ENCODE measurements at regions not wholly inside any gene's neighbourhood (a gene's known extent, or its start where the extent isn't known, plus 50 kb on each side); places are given as distances from the start of the nearest gene placed in this dataset.

DNA sequence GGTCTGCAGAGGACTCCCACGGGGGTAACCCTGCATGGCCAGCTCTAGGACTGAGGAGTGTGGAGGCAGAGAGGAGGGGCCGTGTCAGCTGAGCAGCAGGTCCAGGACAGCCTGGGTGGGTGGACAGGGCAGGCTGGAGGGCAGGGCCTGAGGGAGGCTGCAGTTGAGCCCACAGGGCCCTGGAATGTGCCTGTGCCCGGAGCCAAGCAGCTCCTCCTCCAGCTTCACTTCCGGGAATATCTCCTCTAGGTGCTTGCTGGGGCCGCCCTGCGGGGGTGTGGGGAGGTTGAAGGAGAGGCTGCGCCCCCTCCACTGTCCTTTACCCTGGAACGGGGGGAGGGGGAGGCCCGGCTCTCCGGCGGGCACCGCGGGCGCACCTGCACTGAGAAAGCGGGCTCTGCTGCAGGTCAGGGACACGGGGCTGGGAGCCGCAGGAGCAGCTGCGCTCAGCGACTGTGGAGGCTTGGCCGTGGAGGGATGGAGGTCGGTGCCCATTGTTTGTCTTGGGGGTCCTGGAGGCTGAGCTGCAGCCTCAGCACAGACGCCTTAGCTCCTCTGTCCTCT, 1293.2 kb downstream of the BRD1 start:
- H3K4me1 ChIP-seq (ENCODE audit: control insufficient read depth, insufficient read depth, low read length), result no peaks in the 10 kb centered on the region
- H3K27ac ChIP-seq (ENCODE audit: low read depth, low read length), result no peak overlapping the region
- no peak overlapping the region for H3K9ac ChIP-seq (ENCODE audit: low read length)
- H3K27me3 ChIP-seq (ENCODE audit: control insufficient read depth, insufficient read depth, low read length), result no peaks in the 10 kb centered on the region
- H3K4me3 ChIP-seq (ENCODE audit: low read length), result no peak overlapping the region
- H3K36me3 ChIP-seq (ENCODE audit: control insufficient read depth, insufficient read depth, low read length), result no peaks in the 10 kb centered on the region

DNA sequence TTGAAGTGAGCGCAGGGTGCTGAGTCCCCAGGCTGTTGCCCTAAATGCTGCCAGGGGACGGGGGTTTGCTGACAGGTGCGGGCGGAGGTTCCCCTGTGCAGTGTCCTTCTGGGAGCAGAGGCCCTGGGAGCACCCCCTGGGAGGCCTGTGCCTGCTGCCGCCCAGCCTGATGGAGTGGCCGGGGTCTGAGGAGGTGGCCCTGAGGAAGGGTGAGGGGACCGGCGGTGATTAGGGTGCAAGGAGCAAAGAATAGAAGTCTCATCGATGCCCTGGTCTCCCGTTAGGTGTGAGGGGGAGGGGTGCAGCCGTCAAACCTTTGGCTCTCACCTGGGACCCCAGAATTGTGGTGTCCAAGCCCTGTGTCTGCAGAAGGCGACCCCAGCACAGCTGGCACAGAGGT, 1294.7 kb downstream of the BRD1 start:
- H3K27me3 ChIP-seq (ENCODE audit: control insufficient read depth, insufficient read depth, low read length), result no peaks in the 10 kb centered on the region
- no peaks in the 10 kb centered on the region for H3K4me1 ChIP-seq (ENCODE audit: control insufficient read depth, insufficient read depth, low read length)
- H3K4me3 ChIP-seq (ENCODE audit: low read length), result no peak overlapping the region
- H3K36me3 ChIP-seq (ENCODE audit: control insufficient read depth, insufficient read depth, low read length), result no peaks in the 10 kb centered on the region
- H3K9ac ChIP-seq (ENCODE audit: low read length), result no peak overlapping the region
- H3K27ac ChIP-seq (ENCODE audit: low read depth, low read length), result no peak overlapping the region

DNA sequence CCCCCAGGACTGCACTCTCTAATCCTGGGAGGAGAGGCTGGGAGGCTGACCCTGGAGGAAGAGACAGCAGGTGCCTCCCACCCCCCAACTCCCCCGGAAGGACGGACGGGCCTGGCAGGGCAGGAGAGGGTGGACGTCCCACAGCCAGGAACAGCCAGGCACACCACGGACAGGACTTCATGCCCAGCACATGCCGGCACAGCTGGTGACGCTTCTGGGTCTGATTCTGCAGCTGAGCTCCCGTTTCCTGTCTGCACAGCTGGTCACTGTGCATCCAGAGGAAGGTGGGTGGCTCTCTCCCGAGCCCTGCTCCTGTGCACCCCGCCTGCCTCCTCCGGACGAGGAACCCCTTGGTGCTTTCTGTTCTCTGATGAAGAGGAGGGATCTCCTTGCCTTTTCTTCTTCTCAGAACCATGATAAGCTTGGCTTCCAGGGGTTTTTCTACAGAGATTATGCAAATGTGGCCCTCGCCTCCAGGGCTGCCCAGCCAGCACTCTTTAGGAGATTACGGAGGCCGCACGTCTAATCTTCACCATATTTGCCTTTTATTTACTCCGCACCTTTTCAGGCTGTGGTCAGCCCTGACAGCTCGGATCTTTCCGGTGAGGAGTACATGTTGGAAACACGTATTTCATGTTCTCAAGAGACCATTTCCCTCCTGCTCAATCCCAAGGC, 1295.8 kb downstream of the BRD1 start:
- Histone ChIP-seq H3K27ac (ENCODE audit: low read depth, low read length) (no peak overlapping the region), H3K4me3 (ENCODE audit: low read length) (no peak overlapping the region), H3K27me3 (ENCODE audit: control insufficient read depth, insufficient read depth, low read length) (no peaks in the 10 kb centered on the region), H3K36me3 (ENCODE audit: control insufficient read depth, insufficient read depth, low read length) (no peaks in the 10 kb centered on the region), H3K4me1 (ENCODE audit: control insufficient read depth, insufficient read depth, low read length) (no peaks in the 10 kb centered on the region), H3K9ac (ENCODE audit: low read length) (no peak overlapping the region)

DNA sequence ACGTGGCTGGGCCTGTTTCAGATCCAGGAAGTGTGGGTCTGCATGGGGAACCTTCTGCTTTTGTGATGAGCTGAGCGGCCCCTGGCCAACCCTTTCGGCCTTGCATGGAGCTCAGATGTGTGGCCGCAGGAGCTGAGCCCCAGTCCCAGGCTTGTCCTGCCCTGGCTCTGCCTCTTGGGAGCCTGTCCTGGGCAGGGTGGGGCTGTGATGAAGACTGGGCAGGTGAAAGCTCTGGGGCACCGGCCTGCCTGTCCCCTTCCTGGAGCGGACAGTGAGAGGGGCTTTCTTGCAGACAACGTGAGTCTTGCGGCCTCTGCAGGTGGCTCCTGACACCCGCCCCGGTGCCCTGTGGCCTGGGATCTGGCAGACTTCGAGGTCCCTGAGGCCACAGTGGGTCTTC, 1296.6 kb downstream of the BRD1 start:
- Histone ChIP-seq H3K4me1 (ENCODE audit: control insufficient read depth, insufficient read depth, low read length) (no peaks in the 10 kb centered on the region), H3K36me3 (ENCODE audit: control insufficient read depth, insufficient read depth, low read length) (no peaks in the 10 kb centered on the region), H3K27me3 (ENCODE audit: control insufficient read depth, insufficient read depth, low read length) (no peaks in the 10 kb centered on the region), H3K27ac (ENCODE audit: low read depth, low read length) (no peak overlapping the region), H3K4me3 (ENCODE audit: low read length) (no peak overlapping the region), H3K9ac (ENCODE audit: low read length) (no peak overlapping the region)

DNA sequence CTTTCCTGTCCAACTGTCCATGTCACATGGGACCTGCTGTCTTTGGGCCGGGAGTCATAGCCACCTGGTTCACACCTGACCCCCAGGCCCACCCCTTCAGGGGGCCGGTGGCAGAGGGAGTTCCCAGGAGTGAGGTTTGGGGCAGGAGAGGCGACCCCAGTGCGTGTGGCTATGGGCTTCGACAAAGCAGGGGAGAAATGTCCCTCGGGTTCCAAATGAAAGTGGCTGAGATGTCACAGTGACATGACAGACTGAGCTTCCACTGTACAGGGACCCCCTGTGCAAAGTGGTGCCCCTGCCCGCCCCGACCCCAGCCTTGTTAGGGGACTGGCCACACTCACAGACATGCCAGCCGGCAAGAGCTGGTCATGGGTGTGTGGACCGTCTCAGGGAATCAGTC, 1297.0 kb downstream of the BRD1 start:
- Histone ChIP-seq H3K4me3 (ENCODE audit: low read length) (no peak overlapping the region), H3K27me3 (ENCODE audit: control insufficient read depth, insufficient read depth, low read length) (no peaks in the 10 kb centered on the region), H3K27ac (ENCODE audit: low read depth, low read length) (no peak overlapping the region), H3K36me3 (ENCODE audit: control insufficient read depth, insufficient read depth, low read length) (no peaks in the 10 kb centered on the region), H3K9ac (ENCODE audit: low read length) (no peak overlapping the region), H3K4me1 (ENCODE audit: control insufficient read depth, insufficient read depth, low read length) (no peaks in the 10 kb centered on the region)

DNA sequence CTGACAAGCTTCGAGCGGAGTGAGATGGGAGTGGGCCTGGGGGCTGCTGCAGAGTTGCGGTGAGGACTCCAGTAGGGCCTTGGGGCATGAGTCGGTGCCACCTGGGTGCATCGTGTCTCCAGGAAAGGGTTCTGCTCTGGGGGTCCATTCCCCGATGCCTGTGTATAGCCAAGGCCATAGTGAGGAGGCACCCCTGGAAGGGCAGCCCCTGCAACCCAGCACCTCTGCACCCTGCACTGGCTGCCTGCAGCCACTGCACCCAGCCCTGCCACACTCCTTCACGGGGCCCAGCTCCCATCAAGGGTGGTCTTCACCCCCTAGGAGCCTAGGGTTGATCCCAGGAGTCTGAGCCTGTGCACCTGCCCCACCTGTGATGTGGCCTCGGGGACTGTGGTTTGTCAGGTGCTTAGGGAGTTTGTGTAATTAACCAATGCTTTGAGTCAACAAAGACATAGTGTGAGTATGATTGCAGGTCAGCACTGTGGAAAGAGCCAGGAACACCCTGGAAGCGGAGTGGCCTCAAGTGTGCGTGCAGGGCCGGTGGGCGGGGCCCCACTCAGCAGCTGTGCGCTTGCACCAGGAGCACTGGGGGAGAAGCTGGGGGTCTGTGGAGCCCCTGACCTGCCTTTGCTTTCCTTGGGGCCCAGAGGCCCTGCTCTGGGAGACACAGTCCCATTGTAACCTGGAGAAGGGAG, 1299.3 kb downstream of the BRD1 start:
- H3K4me1 ChIP-seq (ENCODE audit: control insufficient read depth, insufficient read depth, low read length), result no peaks in the 10 kb centered on the region
- H3K36me3 ChIP-seq (ENCODE audit: control insufficient read depth, insufficient read depth, low read length), result no peaks in the 10 kb centered on the region
- H3K27ac ChIP-seq (ENCODE audit: low read depth, low read length), result no peak overlapping the region
- H3K27me3 ChIP-seq (ENCODE audit: control insufficient read depth, insufficient read depth, low read length), result no peaks in the 10 kb centered on the region
- no peak overlapping the region for H3K4me3 ChIP-seq (ENCODE audit: low read length)
- no peak overlapping the region for H3K9ac ChIP-seq (ENCODE audit: low read length)

DNA sequence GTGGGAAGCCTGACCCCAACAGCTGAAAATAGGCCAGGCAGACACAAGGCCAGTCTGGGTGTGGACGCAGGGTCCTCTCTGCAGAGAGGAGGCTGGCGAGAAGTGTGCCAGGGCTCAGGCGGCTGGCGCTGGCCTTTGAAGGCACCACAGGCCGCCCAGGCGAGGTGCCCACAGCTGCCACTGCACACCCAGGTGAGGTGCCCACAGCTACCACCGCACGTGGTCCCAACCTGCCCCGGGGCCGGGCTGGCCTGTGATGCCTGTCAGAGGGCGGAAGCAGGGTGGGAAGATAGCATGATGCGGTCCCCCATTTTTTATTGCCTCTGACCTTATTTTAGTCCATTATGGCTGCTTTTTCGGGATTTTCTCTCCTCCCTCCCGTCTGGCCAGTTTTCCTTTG, 1303.9 kb downstream of the BRD1 start:
- Histone ChIP-seq H3K9ac (ENCODE audit: low read length) (no peak overlapping the region), H3K4me3 (ENCODE audit: low read length) (no peak overlapping the region), H3K27ac (ENCODE audit: low read depth, low read length) (no peak overlapping the region), H3K4me1 (ENCODE audit: control insufficient read depth, insufficient read depth, low read length) (no peaks in the 10 kb centered on the region), H3K27me3 (ENCODE audit: control insufficient read depth, insufficient read depth, low read length) (no peaks in the 10 kb centered on the region), H3K36me3 (ENCODE audit: control insufficient read depth, insufficient read depth, low read length) (no peaks in the 10 kb centered on the region)

DNA sequence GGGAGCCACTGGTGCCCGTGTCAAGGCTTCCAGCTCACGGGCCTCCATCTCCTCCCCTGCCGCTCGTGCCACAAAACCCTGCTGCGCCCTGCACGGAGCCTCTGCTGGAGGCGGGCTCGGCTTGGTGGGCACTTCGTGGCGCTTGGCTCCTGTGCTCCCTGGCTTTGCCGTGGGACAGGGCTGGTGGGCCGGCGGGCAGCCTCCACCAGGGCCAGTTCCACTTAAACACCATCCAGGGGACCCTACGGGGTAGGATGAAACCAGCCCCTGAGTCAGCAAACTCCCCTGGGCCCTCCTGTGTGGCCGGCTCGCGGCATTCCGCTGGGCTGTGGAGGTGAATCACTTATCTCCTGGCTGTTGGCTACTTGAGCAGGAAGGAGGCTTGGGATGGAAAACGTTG, 1304.6 kb downstream of the BRD1 start:
- Histone ChIP-seq H3K27me3 (ENCODE audit: control insufficient read depth, insufficient read depth, low read length) (no peaks in the 10 kb centered on the region), H3K27ac (ENCODE audit: low read depth, low read length) (no peak overlapping the region), H3K4me3 (ENCODE audit: low read length) (no peak overlapping the region), H3K36me3 (ENCODE audit: control insufficient read depth, insufficient read depth, low read length) (no peaks in the 10 kb centered on the region), H3K4me1 (ENCODE audit: control insufficient read depth, insufficient read depth, low read length) (no peaks in the 10 kb centered on the region), H3K9ac (ENCODE audit: low read length) (no peak overlapping the region)

DNA sequence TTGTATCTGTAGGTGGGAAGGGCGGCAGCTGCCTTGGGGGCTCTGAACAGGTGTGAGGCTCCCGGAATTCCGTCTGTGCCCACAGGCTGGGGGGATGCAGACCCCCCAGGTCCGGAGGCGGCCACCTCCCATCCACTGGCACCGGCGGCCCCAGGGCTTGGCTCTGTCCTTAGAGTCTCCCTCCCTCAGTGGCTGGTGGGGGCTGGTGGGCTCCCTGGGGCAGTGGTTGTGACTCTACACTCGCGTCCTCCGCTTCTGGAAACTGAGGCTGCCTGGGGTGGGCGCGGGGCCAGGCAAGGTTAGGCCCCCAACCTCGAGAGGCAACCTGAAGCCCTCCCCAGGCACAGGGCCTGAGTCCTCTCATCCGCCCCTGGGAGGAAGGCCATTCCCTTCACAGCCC, 1305.4 kb downstream of the BRD1 start:
- H3K36me3 ChIP-seq (ENCODE audit: control insufficient read depth, insufficient read depth, low read length), result no peaks in the 10 kb centered on the region
- no peaks in the 10 kb centered on the region for H3K4me1 ChIP-seq (ENCODE audit: control insufficient read depth, insufficient read depth, low read length)
- no peak overlapping the region for H3K9ac ChIP-seq (ENCODE audit: low read length)
- no peaks in the 10 kb centered on the region for H3K27me3 ChIP-seq (ENCODE audit: control insufficient read depth, insufficient read depth, low read length)
- H3K27ac ChIP-seq (ENCODE audit: low read depth, low read length), result no peak overlapping the region
- no peak overlapping the region for H3K4me3 ChIP-seq (ENCODE audit: low read length)

DNA sequence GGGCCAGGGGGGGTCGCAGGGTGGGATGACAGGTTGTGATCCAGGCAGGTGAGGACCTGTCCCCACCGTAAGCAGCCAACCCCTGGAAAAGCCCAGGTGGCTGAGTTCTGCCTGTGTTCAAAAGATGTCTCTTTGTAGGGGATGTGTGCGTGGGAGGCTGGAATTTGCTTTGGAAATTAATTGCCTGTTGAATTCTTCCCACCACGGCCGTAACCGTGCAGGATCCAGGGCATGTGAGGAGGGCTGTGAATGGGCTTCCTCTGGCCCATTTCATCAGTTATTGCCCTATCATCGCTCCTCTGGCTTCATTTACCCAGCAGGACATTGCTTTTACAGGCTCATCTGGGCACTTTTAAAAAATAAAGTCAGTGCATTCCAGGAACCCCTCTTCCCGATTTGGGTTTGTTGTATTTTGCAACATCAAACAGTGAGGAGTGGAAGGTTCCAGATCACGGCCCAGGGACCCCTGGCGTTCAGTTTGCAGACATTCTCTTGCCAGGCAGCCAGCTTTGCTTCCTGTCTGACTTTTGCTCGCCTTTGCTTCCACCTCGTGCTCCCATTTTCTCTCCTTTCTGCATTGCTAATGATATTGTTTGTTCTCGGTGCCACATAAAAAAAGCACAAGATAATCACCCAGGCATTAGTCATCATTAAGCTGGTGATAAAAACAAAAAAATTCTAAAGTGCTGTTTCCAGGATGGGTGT, 1306.6 kb downstream of the BRD1 start:
- H3K4me1 ChIP-seq (ENCODE audit: control insufficient read depth, insufficient read depth, low read length), result no peaks in the 10 kb centered on the region
- H3K27me3 ChIP-seq (ENCODE audit: control insufficient read depth, insufficient read depth, low read length), result no peaks in the 10 kb centered on the region
- H3K4me3 ChIP-seq (ENCODE audit: low read length), result no peak overlapping the region
- H3K36me3 ChIP-seq (ENCODE audit: control insufficient read depth, insufficient read depth, low read length), result no peaks in the 10 kb centered on the region
- no peak overlapping the region for H3K27ac ChIP-seq (ENCODE audit: low read depth, low read length)
- no peak overlapping the region for H3K9ac ChIP-seq (ENCODE audit: low read length)

DNA sequence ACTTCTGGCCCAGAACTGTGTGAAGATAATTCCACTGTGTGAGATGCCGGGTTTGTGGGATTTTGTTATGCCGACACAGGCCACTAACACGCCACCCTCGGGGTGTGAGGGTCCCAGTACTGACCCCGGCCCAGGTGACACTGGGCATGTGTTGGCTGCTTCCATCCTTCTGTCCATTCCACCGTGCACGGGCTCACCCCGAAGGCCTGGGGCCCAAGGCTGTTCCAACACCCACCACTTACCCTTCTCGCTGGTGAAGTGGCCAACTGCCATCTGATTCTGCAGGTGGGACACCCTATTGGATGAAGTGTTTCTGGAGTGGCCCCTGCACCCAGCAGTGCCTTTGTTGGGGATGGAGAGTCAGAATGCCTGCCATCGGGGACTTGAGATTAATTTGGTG, 1307.5 kb downstream of the BRD1 start:
- H3K36me3 ChIP-seq (ENCODE audit: control insufficient read depth, insufficient read depth, low read length), result no peaks in the 10 kb centered on the region
- H3K4me1 ChIP-seq (ENCODE audit: control insufficient read depth, insufficient read depth, low read length), result no peaks in the 10 kb centered on the region
- H3K4me3 ChIP-seq (ENCODE audit: low read length), result no peak overlapping the region
- H3K27me3 ChIP-seq (ENCODE audit: control insufficient read depth, insufficient read depth, low read length), result no peaks in the 10 kb centered on the region
- no peak overlapping the region for H3K27ac ChIP-seq (ENCODE audit: low read depth, low read length)
- H3K9ac ChIP-seq (ENCODE audit: low read length), result no peak overlapping the region

DNA sequence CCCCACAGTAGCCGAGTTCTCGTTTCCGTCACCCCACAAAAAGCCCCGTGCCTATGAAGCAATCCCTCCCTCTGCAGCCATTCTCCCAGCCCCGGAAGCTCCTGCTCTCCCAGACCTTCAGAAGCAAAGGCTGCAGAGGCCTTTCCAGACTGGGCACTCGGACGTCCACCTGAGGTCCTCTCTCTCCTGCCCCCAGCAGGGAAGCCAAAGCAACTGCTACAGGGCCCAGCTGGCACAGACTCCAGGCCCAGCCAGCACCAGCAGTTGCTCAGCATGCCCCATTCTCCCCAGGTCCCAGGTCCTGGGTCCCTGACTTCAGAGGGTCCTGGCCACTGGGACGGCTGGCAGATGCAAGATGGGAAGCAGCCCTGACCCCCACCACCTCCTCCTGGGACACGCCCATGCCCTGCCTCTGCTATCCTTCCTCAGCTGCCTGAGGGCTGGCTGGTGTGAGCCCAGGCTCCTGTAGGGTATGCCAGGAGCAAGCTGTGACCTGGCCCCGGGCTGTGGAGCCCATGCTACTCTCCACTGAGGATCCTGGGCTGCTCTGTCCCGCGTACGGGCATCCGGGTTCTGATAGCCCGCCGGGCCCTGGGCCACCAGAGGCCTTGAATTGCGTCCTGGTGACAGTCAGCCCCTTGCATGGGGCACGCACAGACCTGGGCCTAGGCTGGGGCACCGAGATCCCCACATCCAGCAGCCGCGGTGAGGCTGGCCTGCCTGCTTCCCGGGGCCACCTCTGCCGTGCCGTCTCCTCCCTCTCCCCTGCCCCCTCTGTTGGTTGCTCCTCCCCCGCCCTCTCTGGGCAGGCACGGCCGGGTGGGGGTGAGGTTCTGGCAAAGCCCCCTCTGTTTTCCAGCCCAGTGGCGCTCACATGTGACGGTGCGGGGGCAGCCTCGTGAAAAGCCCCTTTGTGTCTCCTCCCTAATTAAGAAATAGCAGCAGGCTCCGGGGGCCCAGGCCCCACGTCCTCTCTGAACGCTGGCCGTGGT, 1310.3 kb downstream of the BRD1 start:
- Histone ChIP-seq H3K27ac (ENCODE audit: low read depth, low read length) (no peak overlapping the region), H3K9ac (ENCODE audit: low read length) (no peak overlapping the region), H3K4me3 (ENCODE audit: low read length) (no peak overlapping the region), H3K36me3 (ENCODE audit: control insufficient read depth, insufficient read depth, low read length) (no peaks in the 10 kb centered on the region), H3K4me1 (ENCODE audit: control insufficient read depth, insufficient read depth, low read length) (no peaks in the 10 kb centered on the region), H3K27me3 (ENCODE audit: control insufficient read depth, insufficient read depth, low read length) (no peaks in the 10 kb centered on the region)
